ENCODE measurements at regions not wholly inside any gene's neighbourhood (a gene's known extent, or its start where the extent isn't known, plus 50 kb on each side); places are given as distances from the start of the nearest gene placed in this dataset.
"Not testable (repeated sequence)": the region's sequence is repeated elsewhere in the genome, so short reads cannot be mapped to it uniquely, and the experiment has no call there.

GRCh38 chr5:156155598-156155997 is 171.4 kb upstream of the SGCD start:
- no peak for DNase-seq

GRCh38 chr5:156164306-156164705 is 162.7 kb upstream of the SGCD start:
- DNase-seq = no peak

- no peak for DNase-seq
Observed at GRCh38 chr5:156169495-156169894, 157.5 kb upstream of the SGCD start.

GRCh38 chr5:156170351-156170961 is 156.5 kb upstream of the SGCD start:
- DNase-seq = no peak

GRCh38 chr5:156174225-156174624 is 152.7 kb upstream of the SGCD start:
- DNase-seq = no peak

GRCh38 chr5:156178117-156178516 is 148.8 kb upstream of the SGCD start:
- DNase-seq = no peak

- DNase-seq = no peak
Observed at GRCh38 chr5:156181656-156182055, 145.3 kb upstream of the SGCD start.

GRCh38 chr5:156182174-156182967 is 144.6 kb upstream of the SGCD start:
- no peak for DNase-seq

GRCh38 chr5:156186760-156187159 is 140.2 kb upstream of the SGCD start:
- no peak for DNase-seq

- DNase-seq = no peak
Observed at GRCh38 chr5:156188016-156188415, 138.9 kb upstream of the SGCD start.

GRCh38 chr5:156189628-156190027 is 137.3 kb upstream of the SGCD start:
- DNase-seq = no peak

- DNase-seq = no peak
Observed at GRCh38 chr5:156191547-156191946, 135.4 kb upstream of the SGCD start.

GRCh38 chr5:156197042-156197635 is 129.8 kb upstream of the SGCD start:
- DNase-seq = no peak

GRCh38 chr5:156199045-156199444 is 127.9 kb upstream of the SGCD start:
- no peak for DNase-seq

GRCh38 chr5:156200938-156201787 is 125.8 kb upstream of the SGCD start:
- DNase-seq = no peak

- no peak for DNase-seq
Observed at GRCh38 chr5:156201788-156202403, 125.1 kb upstream of the SGCD start.

- no peak for DNase-seq
Observed at GRCh38 chr5:156208271-156208670, 118.7 kb upstream of the SGCD start.

- DNase-seq = no peak
Observed at GRCh38 chr5:156218367-156219158, 108.4 kb upstream of the SGCD start.

GRCh38 chr5:156219483-156220005 is 107.4 kb upstream of the SGCD start:
- no peak for DNase-seq

- no peak for DNase-seq
Observed at GRCh38 chr5:156221816-156222215, 105.1 kb upstream of the SGCD start.

- DNase-seq = no peak
Observed at GRCh38 chr5:156223547-156223946, 103.4 kb upstream of the SGCD start.

GRCh38 chr5:156226485-156226884 is 100.5 kb upstream of the SGCD start:
- not testable (repeated sequence) for DNase-seq

Data from effector CD4-positive, alpha-beta T cell (primary cell).